ENCODE measurements at regions not wholly inside any gene's neighbourhood (a gene's known extent, or its start where the extent isn't known, plus 50 kb on each side); places are given as distances from the start of the nearest gene placed in this dataset.
"Not testable (repeated sequence)": the region's sequence is repeated elsewhere in the genome, so short reads cannot be mapped to it uniquely, and the experiment has no call there.

DNA sequence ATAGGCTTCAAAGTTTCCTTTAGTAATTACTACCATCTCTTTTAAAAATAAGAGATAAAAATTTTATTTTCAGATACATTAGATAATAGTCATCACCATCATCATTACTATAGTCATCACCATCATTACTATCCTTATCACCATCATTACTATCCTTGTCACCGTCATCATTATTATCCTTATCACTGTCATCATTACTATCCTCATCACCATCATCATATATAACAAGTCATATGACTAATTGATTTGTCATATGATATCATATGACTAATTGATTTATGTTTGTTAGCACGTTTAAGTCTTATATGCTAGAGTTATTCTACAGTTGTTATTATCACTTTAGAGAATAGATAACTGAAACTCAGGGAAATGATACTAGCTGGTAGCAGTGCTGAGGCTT, 382.1 kb upstream of the CDH18 start:
- DNase-seq (ENCODE audit: low read depth in 2 of 2) = no peak

DNA sequence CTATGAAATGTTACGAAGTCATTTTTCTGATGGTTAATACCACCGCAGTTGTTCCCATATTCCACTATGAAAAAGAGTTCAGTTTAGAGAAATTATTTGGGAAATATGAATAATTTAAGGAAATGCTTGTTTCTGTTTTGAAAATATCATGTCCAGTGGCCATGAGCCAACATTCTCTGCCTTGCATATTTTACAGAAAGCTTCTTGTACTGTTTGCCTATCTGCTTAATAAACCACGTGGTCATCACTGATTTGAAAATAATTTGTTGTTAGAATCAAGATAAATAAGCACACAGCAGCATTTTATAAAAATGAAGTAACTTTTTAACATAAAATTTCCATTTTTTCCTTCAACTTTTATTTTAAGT, 381.5 kb upstream of the CDH18 start:
- DNase-seq (ENCODE audit: low read depth in 2 of 2) = no peak

DNA sequence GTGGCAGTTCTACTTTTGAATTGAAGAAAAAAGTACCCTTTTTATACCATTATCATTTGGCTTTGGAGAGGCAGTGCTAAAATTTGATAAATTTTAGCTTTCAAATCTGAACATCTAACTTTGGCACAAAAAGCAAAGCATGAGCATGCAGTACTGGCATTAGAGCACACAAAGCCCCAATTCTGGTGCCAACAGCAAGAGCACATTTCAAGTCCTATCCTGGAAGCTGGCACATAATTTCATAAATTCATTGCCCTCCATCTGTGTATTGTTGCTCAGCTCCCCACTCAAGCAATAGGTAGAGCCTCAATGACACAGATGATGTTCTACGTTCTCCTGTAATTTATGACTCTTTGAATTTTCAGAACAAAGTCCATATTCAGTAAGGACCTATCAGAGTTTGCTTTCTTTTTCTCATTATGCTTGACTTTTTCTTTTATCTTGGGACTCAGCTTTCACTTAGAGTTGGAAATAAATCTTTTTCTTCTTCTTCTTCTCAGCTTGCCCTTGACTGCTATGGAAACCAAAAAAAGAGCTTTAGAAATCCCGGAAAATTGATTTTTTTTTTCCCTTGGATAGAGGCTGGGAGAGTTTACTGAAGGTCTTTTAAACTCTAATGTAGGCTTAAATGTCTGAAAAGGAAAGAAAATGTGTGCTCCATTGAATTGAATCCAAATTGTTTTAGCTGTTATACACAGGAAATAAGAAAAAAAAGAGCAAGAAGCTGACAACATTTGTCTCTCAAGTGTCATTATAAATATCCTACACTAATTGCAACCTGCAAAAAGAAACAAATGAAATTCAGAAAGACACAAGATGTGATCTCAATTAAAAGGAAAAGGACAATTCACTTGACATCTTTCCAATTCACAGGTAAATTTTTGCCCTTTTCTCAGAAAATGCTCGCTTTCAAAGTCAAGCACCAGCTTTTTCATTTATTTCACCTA, 380.8 kb upstream of the CDH18 start:
- no peak for DNase-seq (ENCODE audit: low read depth in 2 of 2)

DNA sequence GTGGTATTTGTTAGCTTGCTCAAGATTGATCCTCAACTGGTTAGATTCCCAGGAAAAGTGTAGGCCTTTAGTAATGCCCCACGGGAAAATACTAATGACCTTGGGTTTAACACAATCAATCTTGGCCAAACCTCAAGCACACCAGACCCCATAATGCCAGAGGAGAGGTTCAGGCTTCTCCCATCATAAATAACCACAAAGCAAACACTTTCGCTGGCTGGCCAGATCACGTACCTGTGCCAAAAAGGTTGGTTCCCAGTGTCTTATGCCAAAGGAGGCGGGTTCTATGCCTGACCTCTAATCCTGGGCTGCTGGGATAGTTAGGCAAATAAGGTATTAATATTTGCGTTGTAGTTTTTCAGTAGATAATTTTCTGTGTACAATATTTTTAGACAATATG, 379.2 kb upstream of the CDH18 start:
- DNase-seq (ENCODE audit: low read depth in 2 of 2) = no peak

DNA sequence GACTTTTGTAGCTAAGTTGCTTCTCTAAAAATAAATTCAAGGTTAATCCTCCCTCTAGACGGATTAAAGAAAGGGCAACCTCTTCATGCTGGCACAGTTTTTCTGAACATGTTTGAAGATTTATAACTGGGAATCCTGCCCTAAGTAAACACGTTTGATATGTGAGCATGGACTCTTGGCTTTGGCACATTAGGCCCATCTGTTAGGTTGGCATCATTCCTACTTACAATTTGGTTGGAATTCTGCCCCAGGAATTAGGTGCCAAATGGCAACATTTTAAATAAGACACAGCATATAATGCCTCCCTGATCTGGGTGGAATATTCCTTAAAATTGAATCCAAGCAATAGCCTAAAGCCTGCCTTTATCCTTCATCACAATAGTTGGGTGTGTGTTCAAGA, 372.3 kb upstream of the CDH18 start:
- no peak for DNase-seq (ENCODE audit: low read depth in 2 of 2)

DNA sequence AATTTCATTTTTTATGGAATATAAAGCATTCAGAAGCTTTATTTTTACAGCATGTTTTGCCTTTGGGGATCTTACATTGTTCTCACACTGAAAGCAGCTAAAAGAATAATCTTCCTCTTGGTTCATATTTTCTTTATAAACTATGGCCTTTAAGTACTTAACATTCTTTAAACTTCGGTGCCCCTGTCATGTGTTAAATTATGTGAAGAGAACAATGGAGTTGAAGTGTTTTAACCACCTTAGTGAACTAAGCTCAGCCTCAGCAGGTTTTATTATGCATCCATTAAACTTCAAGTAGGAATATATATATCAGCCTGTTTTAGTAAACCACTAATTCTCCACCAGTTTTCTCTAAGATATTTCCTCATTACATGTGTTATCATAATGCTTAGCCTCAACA, 371.4 kb upstream of the CDH18 start:
- DNase-seq (ENCODE audit: low read depth in 2 of 2) = no peak

DNA sequence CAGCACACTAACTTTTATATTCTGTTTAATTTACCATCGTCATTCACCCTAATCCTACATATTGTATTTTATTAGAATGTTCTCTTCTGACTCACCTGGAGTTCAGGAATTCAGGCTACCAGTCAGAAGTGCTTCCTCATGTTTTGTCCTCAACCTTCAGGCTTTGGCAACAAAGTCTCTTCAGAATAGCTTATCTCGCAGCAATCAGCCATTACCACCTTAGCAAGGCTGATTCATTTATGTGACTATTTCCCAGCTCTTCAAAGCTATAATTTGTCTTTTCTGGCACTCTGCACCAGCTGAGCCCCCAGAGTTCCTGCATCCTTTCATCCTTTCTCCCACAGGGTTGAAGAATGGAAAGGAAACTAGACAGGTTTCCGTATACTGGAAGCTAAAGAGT, 365.5 kb upstream of the CDH18 start:
- no peak for DNase-seq (ENCODE audit: low read depth in 2 of 2)

DNA sequence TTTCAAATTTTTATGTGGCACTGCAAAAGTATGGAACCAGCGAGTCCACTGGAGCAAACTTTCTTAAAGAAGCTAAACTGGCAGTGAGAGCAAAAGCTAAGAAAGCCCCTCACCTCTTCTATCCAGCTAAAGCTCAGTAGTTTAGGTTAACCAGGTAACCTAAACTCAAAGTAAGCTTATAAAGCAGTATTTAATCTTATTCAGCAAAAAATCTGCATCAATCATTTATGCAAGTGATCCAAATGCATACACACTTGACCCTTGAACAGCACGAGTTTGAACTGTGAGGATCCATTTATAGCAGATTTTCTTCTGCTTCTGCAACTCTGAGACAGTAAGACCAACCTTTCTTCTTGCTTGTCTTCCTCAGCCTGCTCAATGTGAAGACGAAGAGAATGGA, 363.8 kb upstream of the CDH18 start:
- DNase-seq (ENCODE audit: low read depth in 2 of 2) = no peak

DNA sequence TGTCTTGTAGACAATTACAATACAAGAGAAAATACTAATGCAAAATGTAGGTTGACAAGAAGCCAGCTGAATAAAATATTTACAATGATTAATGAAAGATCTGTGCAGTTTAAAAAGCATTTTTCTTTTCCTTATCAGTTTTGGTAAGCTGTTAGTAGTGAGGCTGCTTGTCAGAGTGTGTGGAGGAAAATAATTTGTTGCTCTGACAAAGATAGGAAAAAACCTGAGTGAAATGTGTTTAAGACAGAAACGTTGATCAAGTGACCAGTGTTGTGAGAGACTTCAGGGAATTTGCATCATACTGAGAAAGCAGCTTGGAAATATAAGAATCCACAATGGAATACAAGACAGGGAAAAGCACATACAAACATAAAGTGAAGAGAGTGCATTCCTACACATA, 360.3 kb upstream of the CDH18 start:
- no peak for DNase-seq (ENCODE audit: low read depth in 2 of 2)

DNA sequence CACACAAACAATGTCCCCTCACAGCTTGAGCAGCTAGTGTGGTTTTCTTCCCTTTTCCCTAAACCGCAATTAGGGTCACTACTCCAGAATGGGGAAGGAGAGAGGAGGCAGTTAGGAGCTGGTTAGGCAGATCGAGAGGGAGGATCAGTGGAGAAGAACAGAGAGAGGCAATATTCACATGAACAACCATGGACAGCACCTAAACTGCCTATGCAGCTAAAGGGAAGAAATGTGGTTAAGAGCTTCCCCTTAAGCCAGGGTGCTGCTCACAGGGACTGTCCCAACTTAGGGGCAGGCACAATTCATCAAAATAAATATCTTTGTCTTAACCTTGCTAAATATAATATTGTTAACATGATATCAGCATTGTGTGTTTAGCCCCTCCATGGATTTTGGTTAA, 359.3 kb upstream of the CDH18 start:
- no peak for DNase-seq (ENCODE audit: low read depth in 2 of 2)

DNA sequence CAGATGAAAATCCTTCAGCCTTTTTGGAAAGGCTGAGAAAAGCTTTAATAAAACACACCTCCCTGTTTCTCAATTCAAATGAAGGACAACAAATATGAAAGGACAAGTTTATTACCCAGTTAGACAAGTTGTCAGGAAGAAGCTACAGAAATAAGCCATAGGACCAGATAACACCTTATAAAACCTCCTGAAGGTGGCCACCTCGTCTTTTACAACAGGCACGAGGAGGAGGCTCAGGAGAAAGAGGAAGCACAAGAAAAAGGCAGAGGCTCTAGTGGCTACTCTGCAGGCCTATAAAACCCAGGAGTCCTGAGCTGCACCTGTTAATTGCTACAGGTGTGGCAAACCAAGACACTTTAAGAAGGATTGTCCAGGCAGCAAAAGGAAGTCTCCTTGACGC, 352.1 kb upstream of the CDH18 start:
- no peak for DNase-seq (ENCODE audit: low read depth in 2 of 2)

DNA sequence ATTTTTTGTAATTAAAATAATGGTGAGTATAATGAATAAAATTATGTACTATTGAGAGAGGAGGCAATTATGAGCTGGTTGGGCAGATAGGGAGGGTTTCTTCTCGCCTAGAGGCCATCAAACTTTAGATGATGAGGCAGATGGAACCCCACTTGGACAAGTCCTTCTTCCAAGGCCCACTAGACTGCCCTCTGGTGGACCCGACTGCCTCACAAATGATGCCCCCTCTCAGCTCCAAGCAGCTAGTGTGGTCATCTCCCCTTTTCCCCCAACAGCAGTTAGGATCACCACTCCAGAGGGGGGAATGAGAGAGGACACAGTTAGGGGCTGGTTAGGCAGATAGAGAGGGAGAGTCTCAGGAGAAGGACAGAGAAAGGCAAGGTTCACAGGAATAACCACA, 348.0 kb upstream of the CDH18 start:
- DNase-seq (ENCODE audit: low read depth in 2 of 2) = no peak

DNA sequence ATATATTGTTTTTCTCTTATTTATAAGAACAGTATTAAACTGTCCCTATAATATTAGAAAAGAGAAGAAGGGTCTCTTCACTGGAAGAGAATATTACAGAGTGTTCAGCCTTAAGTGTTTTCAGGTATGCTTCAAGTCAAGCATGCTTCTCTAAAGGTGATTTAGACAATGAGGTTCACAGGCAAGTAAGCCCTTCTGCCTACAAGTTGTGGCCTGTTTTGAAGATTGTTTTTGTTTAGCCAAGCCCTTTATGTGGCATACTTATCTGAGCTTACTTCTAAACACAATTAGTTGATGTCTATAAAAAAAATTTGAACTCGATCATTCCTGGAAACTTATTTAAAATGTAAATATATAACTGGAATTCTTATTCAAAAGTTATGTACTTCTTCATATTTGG, 343.8 kb upstream of the CDH18 start:
- DNase-seq (ENCODE audit: low read depth in 2 of 2) = no peak

DNA sequence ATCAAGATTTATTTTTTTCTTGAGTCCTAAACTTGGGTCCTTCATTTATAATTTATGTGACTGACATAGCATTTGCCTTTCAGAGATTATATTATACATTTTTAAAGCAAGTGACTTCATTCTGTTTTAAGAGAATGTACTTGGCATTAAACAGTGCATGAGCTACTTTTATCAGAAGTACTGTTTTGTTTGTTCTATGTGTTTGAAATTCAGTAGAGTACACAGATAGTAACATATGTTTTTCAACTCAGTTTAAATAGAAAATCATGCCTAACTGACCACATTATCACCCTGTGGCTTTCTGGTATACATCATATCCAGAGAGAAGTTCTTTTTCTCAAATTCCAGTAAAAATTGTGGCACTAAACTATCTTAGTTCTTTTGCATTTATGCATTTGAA, 335.3 kb upstream of the CDH18 start:
- DNase-seq (ENCODE audit: low read depth in 2 of 2) = no peak

DNA sequence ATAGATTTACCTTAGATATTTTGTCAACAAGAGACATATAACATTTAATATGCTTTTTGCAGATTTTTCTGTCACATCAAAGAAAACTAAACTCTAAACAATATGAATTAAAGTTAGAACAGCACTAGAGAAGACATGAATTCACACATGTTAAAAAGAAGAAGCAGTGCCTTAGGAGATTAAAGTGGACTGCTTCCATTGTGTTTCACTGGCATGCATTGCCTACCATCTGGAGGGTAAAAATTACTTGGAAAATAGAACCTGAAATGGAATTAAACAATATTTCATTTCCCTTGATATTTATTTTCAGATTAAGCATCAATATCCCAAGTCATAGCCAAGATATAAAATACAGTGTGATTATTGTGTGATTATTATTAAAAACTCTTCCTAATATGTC, 319.4 kb upstream of the CDH18 start:
- DNase-seq (ENCODE audit: low read depth in 2 of 2) = no peak

DNA sequence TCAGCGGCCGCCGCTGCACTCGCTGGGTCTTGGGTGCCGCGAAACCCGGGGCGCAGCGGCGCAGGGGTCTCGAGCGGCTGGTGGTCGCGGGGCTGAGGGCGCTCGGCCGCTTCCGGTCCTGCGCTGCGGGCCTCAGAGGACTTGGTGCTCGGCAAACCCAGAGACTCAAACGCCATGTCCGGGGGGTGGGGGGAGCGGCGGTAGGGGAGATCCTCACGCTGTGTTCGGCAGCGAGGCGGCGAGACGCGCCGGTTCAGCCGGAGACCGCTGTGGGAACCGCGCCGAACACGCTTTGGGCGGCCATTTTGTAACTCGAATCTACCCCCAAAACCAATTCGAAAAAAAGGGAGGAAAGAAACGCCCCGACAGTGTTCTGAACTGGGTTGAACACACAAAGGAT, 317.5 kb upstream of the CDH18 start:
- DNase-seq (ENCODE audit: low read depth in 2 of 2) = no peak

DNA sequence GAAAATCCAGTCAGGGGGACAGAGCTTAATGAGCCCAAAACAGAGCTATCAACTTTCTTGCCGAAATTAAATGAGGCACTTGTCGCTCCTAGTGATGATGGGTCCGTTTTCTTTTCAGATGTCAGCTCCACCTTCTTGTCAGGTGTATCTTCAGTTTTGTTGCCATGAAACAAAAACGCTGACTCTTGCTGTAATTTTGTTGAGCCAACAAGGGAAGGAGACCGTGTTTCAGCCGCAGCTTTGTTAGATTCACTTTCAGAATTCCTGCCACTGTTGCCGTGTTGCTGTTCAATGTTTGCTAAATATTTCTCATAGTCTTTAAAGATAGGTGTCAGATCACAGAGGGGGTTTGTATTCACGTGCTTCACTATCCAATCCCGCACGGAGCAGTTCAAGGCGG, 316.6 kb upstream of the CDH18 start:
- not testable (repeated sequence) for DNase-seq (ENCODE audit: low read depth in 2 of 2)

DNA sequence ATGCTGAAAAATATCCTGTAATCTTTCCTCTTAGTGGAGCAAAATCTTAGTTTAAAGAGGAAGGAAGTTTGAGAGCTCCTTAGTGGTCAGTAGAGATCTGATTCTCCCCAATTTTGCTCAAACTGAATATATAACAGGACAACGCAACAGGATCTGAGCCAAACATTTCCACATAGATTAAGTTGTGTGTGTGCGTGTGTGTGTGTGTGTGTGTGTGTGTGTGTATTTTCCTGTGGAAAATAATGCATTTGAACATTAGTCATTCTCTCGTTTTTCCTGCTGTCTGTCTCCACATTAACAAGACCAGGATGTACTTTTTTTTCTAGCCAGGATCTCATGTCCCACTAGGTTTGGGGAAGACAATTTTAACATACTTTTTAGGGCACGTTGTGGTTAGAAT, 312.1 kb upstream of the CDH18 start:
- no peak for DNase-seq (ENCODE audit: low read depth in 2 of 2)

DNA sequence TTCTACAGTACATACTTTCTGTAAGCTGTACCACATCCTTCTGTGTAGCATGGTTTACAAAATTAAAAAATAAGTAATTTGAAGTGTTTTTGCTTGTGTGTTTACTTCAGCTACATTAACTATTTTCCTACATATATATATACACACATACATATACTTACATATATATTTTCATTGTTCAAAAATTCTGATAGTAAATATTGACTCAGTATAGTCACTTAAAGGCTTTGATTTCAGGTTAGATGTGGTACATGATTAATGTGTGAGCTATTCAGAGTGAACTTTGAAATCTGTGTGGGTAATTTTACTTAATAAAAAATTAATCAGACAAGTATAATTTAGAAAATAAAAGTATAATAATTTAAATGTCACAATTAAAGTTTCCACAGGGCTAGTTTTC, 306.7 kb upstream of the CDH18 start:
- no peak for DNase-seq (ENCODE audit: low read depth in 2 of 2)

DNA sequence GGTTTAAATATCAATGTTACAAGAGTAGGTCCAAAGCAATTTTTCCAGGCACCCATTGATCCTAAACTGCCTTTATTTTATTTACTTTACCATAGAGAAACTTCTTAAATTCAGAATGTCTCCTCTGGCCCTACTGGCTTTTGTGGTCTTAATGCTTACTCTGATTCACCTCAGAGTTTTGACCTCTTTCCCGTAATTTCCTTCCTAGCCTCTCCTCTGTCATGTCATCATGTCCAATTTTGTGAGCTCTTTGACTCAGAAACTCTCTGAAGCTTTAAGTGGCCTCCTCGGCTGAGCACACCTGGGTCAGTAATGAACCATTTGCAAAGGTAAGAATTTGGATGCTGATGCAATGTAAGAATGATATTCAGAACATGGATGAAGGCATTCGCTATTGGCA, 303.8 kb upstream of the CDH18 start:
- DNase-seq (ENCODE audit: low read depth in 2 of 2) = no peak

DNA sequence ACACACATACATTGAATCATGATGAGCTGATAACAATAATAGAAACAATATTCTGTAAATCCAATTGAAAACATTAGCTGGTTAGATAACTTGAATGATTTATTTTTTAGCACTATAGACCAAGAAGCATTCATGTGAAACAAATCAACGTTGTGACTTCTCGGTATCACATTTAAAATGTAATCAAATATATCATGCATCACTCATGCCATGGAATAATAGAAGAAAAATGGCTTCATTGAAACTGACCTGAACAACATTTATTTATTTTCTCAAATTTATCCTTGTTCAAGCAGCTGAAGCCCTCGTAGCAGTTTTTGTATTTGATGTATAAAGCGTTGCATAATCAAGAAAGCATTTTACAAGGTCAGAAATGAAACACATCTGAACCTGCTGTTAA, 299.6 kb upstream of the CDH18 start:
- no peak for DNase-seq (ENCODE audit: low read depth in 2 of 2)

DNA sequence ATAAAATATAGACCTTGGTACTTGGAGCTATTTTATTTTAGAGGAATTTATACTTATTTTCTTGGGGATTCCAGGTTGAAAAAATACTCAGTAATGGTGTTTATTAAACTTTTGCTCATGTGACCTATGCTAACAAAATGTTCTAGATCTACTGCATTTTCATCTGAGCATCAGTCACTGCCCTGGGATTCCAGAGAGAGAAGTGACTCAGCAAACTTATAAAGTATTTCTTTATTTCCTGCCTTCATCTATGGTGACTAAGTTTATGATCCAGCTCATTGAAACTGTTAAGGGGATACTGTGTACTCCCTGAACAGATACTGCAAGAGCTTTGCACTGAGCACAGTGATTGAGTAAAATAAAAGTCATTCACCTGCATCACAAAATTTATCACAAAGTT, 298.5 kb upstream of the CDH18 start:
- DNase-seq (ENCODE audit: low read depth in 2 of 2) = no peak

DNA sequence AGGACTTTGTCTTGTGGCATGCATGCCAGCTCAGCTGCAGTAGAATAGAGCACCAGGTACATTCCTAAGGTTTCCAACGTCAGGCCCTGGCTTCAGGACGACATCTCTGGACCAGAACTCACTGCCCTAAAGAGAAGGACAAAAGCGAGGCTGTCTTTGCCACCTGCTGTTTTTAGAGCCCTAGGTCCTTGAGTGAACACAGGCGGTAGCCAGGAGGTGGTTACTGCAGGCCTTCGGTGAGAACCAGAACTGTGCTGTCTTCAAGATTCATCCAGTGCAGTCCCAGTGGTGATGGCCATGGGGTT, 288.9 kb upstream of the CDH18 start:
- DNase-seq (ENCODE audit: low read depth in 2 of 2) = no peak
